IMR-90 (cell line): ENCODE measurements at regions not wholly inside any gene's neighbourhood (a gene's known extent, or its start where the extent isn't known, plus 50 kb on each side); places are given as distances from the start of the nearest gene placed in this dataset.

Experiments
- ATAC-seq: fragments of 200-7000 bp; cut with Tn5 transposase; 2 replicates; pipeline ENCODE4 v1.9.1; 2020; ENCODE audit warnings: low read depth, mild to moderate bottlenecking, moderate library complexity
- BruUV-seq: library from RNA; stranded (reverse); fragments of 400-500 nt; replicated peaks from 2 replicates; lab custom pipeline; 2021; lab: Mats Ljungman, UMichigan
- CTCF ChIA-PET: fragments of 300-600 bp; formaldehyde crosslinking; extraction: SDS; loops from one replicate; lab custom pipeline; 2021; ENCODE audit warnings: antibody characterized with exemption; lab: Yijun Ruan, JAX
- POLR2A ChIA-PET: fragments of 300-600 bp; sonication (Branson Sonifier 250); formaldehyde crosslinking; loops from one replicate; lab custom pipeline; 2022; ENCODE audit warnings: antibody characterized with exemption; ENCODE audit not compliant: unreplicated experiment; lab: Charles Lee
- DNase-seq: peaks from one replicate; pipeline ENCODE4 v3.0.0; 2013
- H2AFZ ChIP-seq: replicated peaks from 2 replicates; pipeline ENCODE3; 2013; ENCODE audit warnings: low read length, mild to moderate bottlenecking; ENCODE audit not compliant: poor library complexity
- H2AK5ac ChIP-seq: 2 replicates; pipeline ENCODE4 v1.6.1; 2013; ENCODE audit warnings: low read depth, low read length, inconsistent platforms
- H2AK9ac ChIP-seq: replicated peaks from 2 replicates; pipeline ENCODE3; 2013; ENCODE audit warnings: mild to moderate bottlenecking, low read depth, low read length, moderate library complexity; ENCODE audit not compliant: poor library complexity
- H2BK120ac ChIP-seq: 2 replicates; pipeline ENCODE4 v1.6.1; 2013; ENCODE audit warnings: low read depth, low read length, inconsistent platforms
- H2BK15ac ChIP-seq: 3 replicates; pipeline ENCODE4 v1.6.1; 2013; ENCODE audit warnings: low read depth, low read length, inconsistent platforms
- H2BK20ac ChIP-seq: 2 replicates; pipeline ENCODE4 v1.6.1; 2013; ENCODE audit warnings: low read depth, mild to moderate bottlenecking, inconsistent platforms, low read length, moderate library complexity
- H2BK5ac ChIP-seq: 2 replicates; pipeline ENCODE4 v1.6.1; 2013; ENCODE audit warnings: mild to moderate bottlenecking, low read depth, low read length, inconsistent platforms; ENCODE audit not compliant: poor library complexity, severe bottlenecking
- H3K14ac ChIP-seq: replicated peaks from 2 replicates; pipeline ENCODE4 v1.6.1; 2013; ENCODE audit warnings: low read depth, low read length, inconsistent platforms
- H3K18ac ChIP-seq: 2 replicates; pipeline ENCODE4 v1.6.1; 2013; ENCODE audit warnings: low read depth, low read length, control low read depth
- H3K23ac ChIP-seq: 2 replicates; pipeline ENCODE4 v1.6.1; 2013; ENCODE audit warnings: low read depth, low read length, inconsistent platforms
- H3K27ac ChIP-seq: 2 replicates; pipeline ENCODE4 v1.5.1; 2013; ENCODE audit warnings: mild to moderate bottlenecking, control low read depth, low read length; ENCODE audit not compliant: insufficient read depth
- H3K27me3 ChIP-seq: 2 replicates; pipeline ENCODE4 v1.6.1; 2013; ENCODE audit warnings: low read length; ENCODE audit not compliant: control insufficient read depth, insufficient read depth
- H3K36me3 ChIP-seq: 2 replicates; pipeline ENCODE4 v1.6.1; 2013; ENCODE audit warnings: low read length, mixed read lengths; ENCODE audit not compliant: control insufficient read depth, insufficient read depth
- H3K4ac ChIP-seq: 2 replicates; pipeline ENCODE4 v1.6.1; 2013; ENCODE audit warnings: low read depth, low read length, inconsistent platforms
- H3K4me1 ChIP-seq: 2 replicates; pipeline ENCODE4 v1.6.1; 2013; ENCODE audit warnings: low read length, mixed read lengths; ENCODE audit not compliant: control insufficient read depth, insufficient read depth
- H3K4me2 ChIP-seq: 2 replicates; pipeline ENCODE4 v1.6.1; 2013; ENCODE audit warnings: low read depth, mild to moderate bottlenecking, control low read depth, low read length, moderate library complexity
- H3K4me3 ChIP-seq: 2 replicates; pipeline ENCODE4 v1.5.1; 2013; ENCODE audit warnings: low read depth, mild to moderate bottlenecking, control low read depth, low read length, moderate library complexity; ENCODE audit not compliant: insufficient read depth
- H3K56ac ChIP-seq: 2 replicates; pipeline ENCODE4 v1.6.1; 2013; ENCODE audit warnings: low read length, inconsistent platforms; ENCODE audit not compliant: insufficient read depth; ENCODE audit errors: extremely low read depth
- H3K79me1 ChIP-seq, 2 experiments: 2 replicates each; pipeline ENCODE4 v1.6.1; 2013; ENCODE audit warnings: low read length in 2 of 2, inconsistent platforms in 1 of 2, low read depth in 1 of 2
- H3K9ac ChIP-seq: 2 replicates; pipeline ENCODE4 v1.6.1; 2013; ENCODE audit warnings: low read depth, low read length, control low read depth
- H3K9me1 ChIP-seq: 2 replicates; pipeline ENCODE4 v1.6.1; 2013; ENCODE audit warnings: low read length, inconsistent platforms; ENCODE audit not compliant: insufficient read depth
- H3K9me3 ChIP-seq: 2 replicates; pipeline ENCODE4 v1.6.1; 2013; ENCODE audit warnings: low read length; ENCODE audit not compliant: control insufficient read depth, insufficient read depth
- H4K20me1 ChIP-seq: 2 replicates; pipeline ENCODE4 v1.6.1; 2013; ENCODE audit warnings: low read length, inconsistent platforms; ENCODE audit not compliant: insufficient read depth
- H4K5ac ChIP-seq: 2 replicates; pipeline ENCODE4 v1.6.1; 2013; ENCODE audit warnings: mild to moderate bottlenecking, low read depth, low read length, control low read depth
- H4K8ac ChIP-seq, 2 experiments: 2 replicates each; pipeline ENCODE4 v1.6.1; 2013; ENCODE audit warnings: low read depth in 2 of 2, low read length in 2 of 2, control low read depth in 1 of 2, inconsistent platforms in 1 of 2
- H4K91ac ChIP-seq: 2 replicates; pipeline ENCODE4 v1.6.1; 2013; ENCODE audit warnings: low read depth, low read length, inconsistent platforms; ENCODE audit not compliant: insufficient read depth
- BHLHE40 ChIP-seq: fragments of 150-350 bp; IDR thresholded peaks from 2 replicates; pipeline ENCODE4 v1.6.1; 2016; ENCODE audit warnings: mild to moderate bottlenecking, low read depth, low read length
- CEBPB ChIP-seq: IDR thresholded peaks from 2 replicates; pipeline ENCODE4 v1.6.1; 2012; ENCODE audit warnings: low read depth, low read length, improper control_type of control experiment
- CHD1 ChIP-seq: IDR thresholded peaks from 2 replicates; pipeline ENCODE4 v1.6.1; 2012; ENCODE audit warnings: low read depth, low read length, improper control_type of control experiment
- CTCF ChIP-seq: conservative IDR thresholded peaks from 2 replicates; pipeline ENCODE4 v1.5.1; 2012; ENCODE audit warnings: mild to moderate bottlenecking, low read depth, low read length, improper control_type of control experiment
- ELK1 ChIP-seq: fragments of 150-350 bp; IDR thresholded peaks from 2 replicates; pipeline ENCODE4 v1.6.1; 2016; ENCODE audit warnings: low read depth, mild to moderate bottlenecking, low read length, moderate library complexity, borderline replicate concordance
- FOS ChIP-seq: fragments of 150-350 bp; IDR thresholded peaks from 2 replicates; pipeline ENCODE4 v1.6.1; 2016; ENCODE audit warnings: low read depth, low read length
- MAFK ChIP-seq: IDR thresholded peaks from 2 replicates; pipeline ENCODE4 v1.6.1; 2012; ENCODE audit warnings: low read depth, low read length, improper control_type of control experiment
- MAZ ChIP-seq: IDR thresholded peaks from 2 replicates; pipeline ENCODE4 v1.6.1; 2012; ENCODE audit warnings: low read depth, mild to moderate bottlenecking, low read length, improper control_type of control experiment, moderate library complexity, borderline replicate concordance
- MXI1 ChIP-seq: IDR thresholded peaks from 2 replicates; pipeline ENCODE4 v1.6.1; 2012; ENCODE audit warnings: low read depth, mild to moderate bottlenecking, low read length, moderate library complexity, borderline replicate concordance
- NFE2L2 ChIP-seq: fragments of 150-350 bp; IDR thresholded peaks from 2 replicates; pipeline ENCODE4 v1.6.1; 2016; ENCODE audit warnings: low read depth, mild to moderate bottlenecking, low read length
- POLR2A ChIP-seq: IDR thresholded peaks from 2 replicates; pipeline ENCODE4 v1.6.1; 2012; ENCODE audit warnings: mild to moderate bottlenecking, low read depth, low read length
- RAD21 ChIP-seq: IDR thresholded peaks from 2 replicates; pipeline ENCODE4 v1.6.1; 2012; ENCODE audit warnings: low read length, improper control_type of control experiment
- RCOR1 ChIP-seq: IDR thresholded peaks from 2 replicates; pipeline ENCODE4 v1.6.1; 2012; ENCODE audit warnings: mild to moderate bottlenecking, low read length, improper control_type of control experiment; ENCODE audit not compliant: insufficient replicate concordance
- RFX5 ChIP-seq: IDR thresholded peaks from 2 replicates; pipeline ENCODE4 v1.8.0; 2012; ENCODE audit warnings: low read depth, mild to moderate bottlenecking, low read length, moderate library complexity
- SMC3 ChIP-seq: fragments of 150-350 bp; IDR thresholded peaks from 2 replicates; pipeline ENCODE4 v1.6.1; 2016; ENCODE audit warnings: low read depth, mild to moderate bottlenecking, antibody characterized with exemption, low read length, moderate library complexity
- WGBS, 2 experiments: methylation state at CpG; one replicate each; pipeline versions ENCODE4 v1.1.5 to v1.1.7; 2013; ENCODE audit warnings: missing lambda C conversion rate in 2 of 2; ENCODE audit not compliant: insufficient read length in 1 of 2; ENCODE audit errors: extremely low coverage in 2 of 2; 5-methylcytosine and 5-hydroxymethylcytosine counted together
- dilution Hi-C: fragments of 300-500 bp; cut with HindIII; formaldehyde crosslinking; loops from one replicate; pipeline ENCODE4 v1.14.3; 2018; ENCODE audit warnings: low sequenced_read_pairs; ENCODE audit not compliant: unreplicated experiment
- in situ Hi-C: fragments of 300-500 bp; cut with MboI; formaldehyde crosslinking; loops from 3 replicates; pipeline ENCODE4 v1.14.3; 2019; ENCODE audit warnings: low sequenced_read_pairs, inconsistent platforms, mixed read lengths
- intact Hi-C: fragments of 100-400 bp; cut with micrococcal nuclease; formaldehyde crosslinking; loops from 2 replicates; pipeline ENCODE4 v1.10.0; 2022
- TF ChIP-seq, protein P1 (sequence below): fragments of 150-350 bp; IDR thresholded peaks from 2 replicates; pipeline ENCODE4 v1.6.1; 2017; ENCODE audit warnings: mild to moderate bottlenecking, antibody characterized with exemption, low read length, low read depth

- Histone ChIP-seq H3K9me3 (peaks cover under 1% of the 10 kb centered on the region), H3K18ac (peak overlapping the region; percentile 16; the same call in 1 of the 2 replicates), H2AFZ (no peak overlapping the region), H4K8ac (no peak overlapping the region), H2BK15ac (no peak overlapping the region), H4K5ac (no peak overlapping the region; the same call in 1 of the 2 replicates), H3K27ac (no peak overlapping the region), H2AK9ac (peak overlapping the region; percentile 43), H2AK5ac (peak overlapping the region; percentile 29; the same call in 1 of the 2 replicates), H2BK120ac (no peak overlapping the region), H3K4me2 (no peak overlapping the region), H3K23ac (0 out of 2 replicates have a peak overlapping the region, but pooled peaks have one; percentile 33), H3K4me3 (no peak overlapping the region), H3K4me1 (peaks cover 10% of the 10 kb centered on the region), H4K20me1 (no peaks in the 10 kb centered on the region), H3K79me1 (no peaks in the 10 kb centered on the region), H2BK5ac (no peak overlapping the region), H3K56ac (no peak overlapping the region), H3K9ac (no peak overlapping the region), H3K36me3 (no peaks in the 10 kb centered on the region), H3K4ac (peak overlapping the region; percentile 72), H3K9me1 (peaks cover 4% of the 10 kb centered on the region), H2BK20ac (peak overlapping the region; percentile 34; the same call in 1 of the 2 replicates), H3K27me3 (no peaks in the 10 kb centered on the region), H3K14ac (peak overlapping the region; percentile 83), H4K91ac (peak overlapping the region; percentile 58; the same call in 1 of the 2 replicates)
- BruUV-seq: no TSS peak
- in situ Hi-C loops (no loop called here), intact Hi-C loops (no loop called here), dilution Hi-C loops (no loop called here)
- WGBS, 2 experiments: 100% methylated on average over 2 of the region's 4 CpGs; no CpG with 5 or more reads in 1 of the 2 experiments
- POLR2A ChIA-PET: no interaction called here
- no peak for TF ChIP-seq MXI1
- no peak for TF ChIP-seq RAD21
- no peak for TF ChIP-seq RFX5
- TF ChIP-seq FOS: no peak
- TF ChIP-seq, protein P1, sequence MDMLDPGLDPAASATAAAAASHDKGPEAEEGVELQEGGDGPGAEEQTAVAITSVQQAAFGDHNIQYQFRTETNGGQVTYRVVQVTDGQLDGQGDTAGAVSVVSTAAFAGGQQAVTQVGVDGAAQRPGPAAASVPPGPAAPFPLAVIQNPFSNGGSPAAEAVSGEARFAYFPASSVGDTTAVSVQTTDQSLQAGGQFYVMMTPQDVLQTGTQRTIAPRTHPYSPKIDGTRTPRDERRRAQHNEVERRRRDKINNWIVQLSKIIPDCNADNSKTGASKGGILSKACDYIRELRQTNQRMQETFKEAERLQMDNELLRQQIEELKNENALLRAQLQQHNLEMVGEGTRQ: no peak
- TF ChIP-seq CEBPB: no peak
- TF ChIP-seq ELK1: no peak
- TF ChIP-seq BHLHE40: no peak
- TF ChIP-seq CHD1: no peak
- no peak for TF ChIP-seq SMC3
- TF ChIP-seq CTCF: no peak
- TF ChIP-seq POLR2A: no peak
- no peak for TF ChIP-seq RCOR1
- TF ChIP-seq NFE2L2: no peak
- TF ChIP-seq MAZ: no peak
- no peak for TF ChIP-seq MAFK
- CTCF ChIA-PET: no interaction called here
- no peak for DNase-seq
- no peak for ATAC-seq
Observed at GRCh38 chr6:14888575-14889000, 357.3 kb upstream of the JARID2 start.
